NCI-H128 (cell line): ENCODE measurements at regions not wholly inside any gene's neighbourhood (a gene's known extent, or its start where the extent isn't known, plus 50 kb on each side); places are given as distances from the start of the nearest gene placed in this dataset.

Experiments
- DNase-seq: peaks from one replicate; lab custom pipeline; 2025; ENCODE audit not compliant: unreplicated experiment; lab: John Stamatoyannopoulos, UW

DNA sequence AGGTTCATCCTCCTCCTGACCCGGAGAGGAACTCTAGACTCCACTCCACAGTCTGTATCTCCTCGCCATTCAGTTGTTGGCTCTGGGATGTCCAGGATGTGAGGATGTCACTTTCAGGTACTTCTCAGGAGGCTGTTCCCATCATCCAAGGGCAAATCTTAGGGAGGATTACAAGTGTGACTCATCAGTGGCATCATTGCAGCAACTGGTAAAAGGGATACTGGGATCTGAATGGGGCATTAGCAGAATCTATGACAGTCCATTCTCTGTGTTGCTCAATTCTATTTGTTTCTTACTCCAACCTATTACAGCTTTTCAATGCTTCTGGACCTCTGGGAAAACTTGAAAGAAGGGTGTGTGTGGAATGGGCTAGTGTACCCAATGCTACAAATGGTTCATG is 81.5 kb upstream of the FN1 start:
- no peak for DNase-seq

DNA sequence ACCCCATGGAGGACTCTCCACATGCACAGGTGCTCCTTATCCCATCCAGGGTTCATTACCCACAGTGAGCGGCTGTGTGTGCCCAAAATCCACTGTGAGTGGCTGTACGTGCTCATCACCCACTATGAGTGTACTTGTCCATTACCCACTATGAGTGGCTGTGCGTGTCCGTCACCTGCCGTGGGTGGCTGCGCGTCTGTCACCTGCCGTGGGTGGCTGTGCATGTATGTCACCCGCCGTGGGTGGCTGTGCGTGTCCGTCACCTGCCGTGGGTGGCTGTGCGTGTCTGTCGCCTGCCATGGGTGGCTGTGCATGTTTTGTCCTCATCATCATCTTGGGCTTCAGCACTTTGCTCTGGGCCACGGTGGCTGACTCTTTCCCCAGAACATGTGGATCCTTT is 78.6 kb upstream of the FN1 start:
- DNase-seq, result no peak

DNA sequence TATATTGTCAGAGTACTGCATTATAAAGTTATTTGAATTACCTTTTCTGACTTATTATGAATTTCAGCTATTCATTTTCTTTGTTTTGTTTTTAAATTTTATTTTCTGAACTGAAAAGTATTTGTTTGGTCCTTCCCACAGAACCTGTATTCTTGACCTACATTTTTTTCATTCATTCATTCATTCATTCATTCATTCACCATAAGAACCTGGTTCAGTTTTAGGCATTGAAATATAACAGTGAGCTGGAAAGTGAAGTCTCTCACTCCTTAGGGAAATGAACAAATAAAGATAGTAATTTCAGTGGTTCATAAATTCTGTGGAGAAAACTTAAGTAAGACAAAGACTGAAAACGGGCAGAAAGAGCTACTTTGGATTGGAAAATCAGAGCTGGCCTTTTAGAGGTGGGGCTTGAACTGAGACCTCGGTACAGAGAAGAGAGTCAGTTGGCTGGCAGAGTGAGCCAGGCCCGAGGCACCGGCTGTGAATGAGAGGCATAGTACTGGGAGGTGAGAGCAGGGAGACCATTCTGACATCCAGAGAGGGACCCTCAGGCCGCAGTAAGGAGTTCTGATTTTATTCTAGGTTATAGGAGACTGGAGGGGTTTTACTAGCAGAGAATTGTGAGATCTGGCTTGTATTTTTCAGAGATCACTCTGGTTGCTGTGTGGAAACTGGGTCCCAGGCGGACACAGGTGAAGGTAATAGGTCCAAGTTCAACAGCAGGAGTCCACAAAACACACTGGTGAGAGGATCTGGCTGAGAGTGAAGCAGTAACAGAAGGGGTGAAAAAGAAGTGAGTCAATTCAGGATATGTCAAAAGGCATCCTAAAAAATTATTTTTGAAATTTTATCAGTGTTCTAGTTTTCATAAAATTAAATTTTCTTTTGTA is 75.8 kb upstream of the FN1 start:
- DNase-seq, result no peak

DNA sequence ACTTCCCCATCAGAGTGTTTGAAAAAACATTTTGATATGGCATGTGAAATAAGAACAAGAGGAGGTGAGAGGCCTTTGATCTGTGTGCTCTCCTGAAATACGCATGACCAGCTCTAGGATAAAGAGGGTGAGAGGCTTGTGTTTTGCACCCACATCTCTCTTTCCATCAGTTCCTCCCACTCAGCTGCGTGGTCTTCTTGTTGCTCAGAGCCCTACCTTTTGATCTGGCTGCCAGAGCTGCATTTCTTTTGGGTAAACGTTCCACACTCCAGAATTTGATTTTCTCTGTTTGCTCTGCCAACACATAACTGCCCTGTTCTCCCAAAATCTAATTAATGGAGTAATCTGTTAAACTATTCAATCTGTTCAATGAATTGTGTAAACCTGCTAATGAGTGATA is 72.0 kb upstream of the FN1 start:
- DNase-seq, result no peak

DNA sequence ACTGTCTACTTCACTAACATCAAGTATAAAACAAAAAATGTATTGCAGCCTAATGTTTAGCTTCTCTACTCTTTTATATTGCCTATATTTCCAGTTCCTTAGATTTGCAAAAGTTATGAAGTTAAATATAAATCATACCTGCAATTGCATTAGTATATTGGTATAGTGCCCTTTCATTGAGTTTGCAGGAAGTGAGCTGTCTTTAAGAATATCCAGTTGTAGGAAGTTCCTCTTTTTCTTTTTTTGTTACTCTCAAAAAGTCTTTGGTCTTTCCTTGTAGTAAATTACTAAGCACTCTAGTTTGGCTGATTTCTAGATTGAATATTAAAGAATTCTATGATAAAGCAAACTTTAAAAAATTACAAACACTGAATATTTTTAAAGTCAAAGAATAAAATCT is 71.3 kb upstream of the FN1 start:
- DNase-seq, result no peak

DNA sequence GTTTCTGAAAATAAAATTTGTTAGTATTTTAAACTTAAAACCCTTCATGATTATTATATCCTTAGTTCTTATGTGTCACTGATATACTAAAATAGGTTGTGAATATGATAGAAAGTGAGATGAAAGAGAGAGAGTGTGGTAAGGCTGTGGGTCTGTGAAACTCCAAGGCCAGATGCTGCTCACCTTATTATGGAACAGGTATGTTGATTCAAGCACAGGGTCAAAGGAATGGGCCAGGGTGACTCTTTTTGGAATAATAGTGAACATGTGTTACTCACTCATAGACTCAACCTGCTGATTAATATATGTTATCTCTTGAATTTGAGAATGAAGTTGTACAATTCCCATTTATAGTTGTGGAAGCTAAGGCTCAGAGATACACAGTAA is 70.7 kb upstream of the FN1 start:
- no peak for DNase-seq

DNA sequence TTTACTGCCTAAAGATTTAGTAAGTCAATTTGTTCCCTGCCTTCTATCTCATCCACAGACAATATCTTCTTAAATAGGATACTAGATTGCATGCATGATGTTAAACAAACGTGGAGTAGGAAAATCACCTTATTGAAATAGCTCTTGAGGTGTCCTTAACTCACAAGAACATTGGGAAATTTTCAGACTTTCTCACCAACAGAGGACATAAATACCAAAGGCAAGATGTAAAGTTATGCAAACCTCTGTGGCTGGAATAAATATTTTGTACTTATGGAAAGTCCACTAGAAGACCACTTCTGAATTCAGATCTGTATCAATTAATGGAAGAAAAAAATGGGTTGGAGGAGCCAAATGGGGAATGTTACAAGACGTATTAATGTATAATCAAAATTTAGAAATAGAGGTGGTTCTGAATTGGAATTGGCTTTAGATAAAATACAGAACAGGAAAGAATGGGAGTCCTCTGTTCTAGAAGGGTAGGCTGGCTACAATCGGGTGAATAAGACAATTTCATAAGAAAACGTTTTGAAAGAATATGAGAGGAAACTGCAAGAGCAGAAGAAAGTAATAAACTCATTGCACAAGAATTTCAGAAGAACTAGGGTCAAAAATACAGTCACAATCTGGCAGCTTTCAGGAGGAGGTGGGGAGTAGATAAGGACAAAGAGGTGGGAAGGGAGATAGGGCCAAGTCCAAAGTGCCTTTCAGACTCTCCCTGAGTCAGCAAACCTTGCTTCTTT is 69.3 kb upstream of the FN1 start:
- DNase-seq, result no peak

DNA sequence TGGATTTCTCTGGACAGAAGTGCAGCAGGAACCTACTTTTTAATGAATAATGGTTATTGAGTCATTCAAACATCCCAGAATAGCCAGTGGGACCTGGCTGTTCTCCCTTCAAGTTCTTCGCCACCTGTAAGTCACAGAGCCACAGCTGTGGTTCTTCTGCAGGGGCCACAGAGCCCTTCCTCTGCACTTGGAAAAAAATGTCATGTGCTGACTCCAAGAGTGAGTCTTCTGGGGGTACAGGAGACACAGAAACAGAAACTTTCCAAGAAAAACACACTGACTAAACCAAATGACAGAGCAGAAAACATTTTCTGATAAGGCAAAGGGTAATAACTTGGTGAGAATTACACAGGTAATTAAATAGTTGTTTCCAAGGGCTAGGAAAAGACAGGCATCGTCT is 68.7 kb upstream of the FN1 start:
- DNase-seq, result no peak

DNA sequence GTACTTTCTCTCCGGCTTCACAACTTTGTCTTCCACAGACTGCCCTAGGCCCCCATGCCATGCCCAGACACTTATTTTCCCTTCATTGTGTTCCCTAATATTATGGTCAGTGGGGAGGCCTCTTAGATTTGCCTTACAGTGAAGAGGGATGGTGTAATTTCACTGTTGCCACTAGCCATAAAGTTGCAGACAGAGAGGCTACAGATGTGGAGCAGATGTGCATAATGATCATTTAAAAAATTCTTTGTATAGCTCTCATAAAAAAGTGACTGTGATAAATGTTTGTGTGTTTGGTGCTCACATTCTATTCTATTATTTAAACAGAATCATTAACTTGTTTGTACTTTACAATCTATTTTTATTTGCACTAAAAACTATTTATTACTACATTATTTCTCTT is 67.5 kb upstream of the FN1 start:
- DNase-seq, result no peak

DNA sequence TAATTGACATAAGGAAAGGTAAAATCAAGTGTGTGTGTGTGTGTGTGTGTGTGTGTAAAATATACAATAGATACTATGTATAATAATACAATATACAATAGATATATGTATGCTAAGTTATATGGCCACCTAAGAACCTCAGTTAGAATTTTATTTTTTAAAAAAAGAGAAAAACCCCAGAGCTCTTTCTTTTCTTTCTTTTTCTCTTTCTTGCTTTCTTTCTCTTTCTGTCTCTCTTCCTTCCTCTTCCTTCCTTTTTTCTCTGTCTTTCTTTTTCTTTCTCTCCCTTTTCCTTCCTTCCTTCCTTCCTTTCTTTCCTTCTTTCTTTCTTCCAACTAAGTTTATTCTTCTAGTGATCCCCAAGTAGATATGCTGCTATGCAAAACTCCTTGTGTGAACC is 64.6 kb upstream of the FN1 start:
- no peak for DNase-seq

DNA sequence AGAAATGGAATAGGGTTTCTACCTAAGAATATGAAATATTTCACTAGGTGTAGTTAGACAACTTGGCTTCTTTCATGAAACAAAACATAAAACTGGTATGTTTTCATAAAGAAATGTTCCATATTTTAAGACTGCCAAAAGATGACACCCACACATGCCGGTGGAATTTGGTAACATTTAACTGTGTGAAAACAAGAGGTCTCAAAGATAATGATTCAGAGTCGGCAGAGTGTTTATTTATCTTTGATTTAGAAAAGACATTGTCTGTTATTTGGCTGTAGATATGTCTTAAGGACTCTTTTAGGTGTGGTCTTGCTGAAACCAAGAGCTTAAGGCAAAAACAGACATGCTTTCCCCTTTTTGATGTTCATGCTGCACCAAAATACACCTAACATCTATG is 63.5 kb upstream of the FN1 start:
- no peak for DNase-seq

DNA sequence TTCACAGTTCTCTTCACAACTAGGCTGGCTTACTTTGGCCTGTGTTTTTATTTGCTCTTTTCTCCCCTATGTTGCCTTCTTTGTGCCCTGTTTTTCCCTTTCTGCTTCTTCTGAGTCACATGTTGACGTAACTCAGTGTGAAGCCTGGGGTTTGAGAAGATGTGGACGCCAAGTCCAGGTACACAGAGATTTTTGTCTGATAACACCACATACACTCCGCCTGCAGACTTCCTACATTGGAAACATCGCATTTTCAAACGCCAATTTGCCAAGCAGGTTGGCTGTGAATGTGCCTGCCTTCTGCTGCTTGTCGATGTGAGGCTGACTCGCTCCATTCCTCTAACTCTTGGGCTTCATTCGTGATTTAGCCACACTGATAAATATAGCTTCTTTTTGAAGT is 62.6 kb upstream of the FN1 start:
- no peak for DNase-seq

DNA sequence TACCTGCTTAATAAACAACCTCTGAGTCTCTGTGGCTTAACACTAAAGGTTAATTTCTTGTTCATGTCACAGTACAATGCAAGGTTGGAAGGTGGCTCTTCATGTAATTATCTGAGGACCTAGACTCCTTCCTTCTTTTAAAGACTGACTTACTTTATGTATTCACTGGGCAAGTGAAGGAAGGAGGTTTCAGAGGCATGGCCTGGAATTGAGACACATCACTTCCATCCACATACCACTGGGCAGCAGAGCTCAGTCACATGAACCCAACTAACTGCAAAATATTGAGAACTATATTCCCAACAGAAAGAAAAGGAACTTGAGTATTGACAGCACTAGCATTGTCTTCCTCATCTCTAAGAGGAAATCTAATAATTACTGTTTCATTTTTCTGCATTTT is 57.5 kb upstream of the FN1 start:
- DNase-seq, result no peak

DNA sequence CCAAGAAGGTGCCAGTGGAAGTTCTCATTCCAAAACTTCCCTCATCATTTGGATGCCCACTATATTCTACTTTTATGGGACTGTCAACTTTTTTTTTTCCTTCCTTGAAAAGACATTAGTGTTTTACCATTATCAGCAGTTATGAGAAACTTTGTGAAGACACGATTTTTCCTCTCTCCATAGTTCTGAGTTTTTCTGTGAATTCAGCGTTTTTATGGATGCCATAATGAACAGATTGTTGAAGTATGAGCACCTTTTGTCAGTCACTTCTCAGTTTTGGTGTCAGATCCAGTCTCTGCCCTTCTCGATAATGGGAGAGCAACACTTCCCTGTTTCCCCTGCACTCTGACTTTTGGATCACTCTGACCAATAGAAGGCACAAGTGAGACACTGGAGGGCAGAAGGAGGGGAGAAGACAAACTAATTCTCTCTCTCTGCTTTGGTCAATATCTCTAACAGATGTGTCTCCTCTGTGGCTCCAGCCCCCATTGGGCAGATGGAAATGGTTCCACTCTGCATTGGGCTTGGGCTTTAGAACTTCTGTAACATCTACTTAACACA is 53.5 kb upstream of the FN1 start:
- DNase-seq, result no peak

DNA sequence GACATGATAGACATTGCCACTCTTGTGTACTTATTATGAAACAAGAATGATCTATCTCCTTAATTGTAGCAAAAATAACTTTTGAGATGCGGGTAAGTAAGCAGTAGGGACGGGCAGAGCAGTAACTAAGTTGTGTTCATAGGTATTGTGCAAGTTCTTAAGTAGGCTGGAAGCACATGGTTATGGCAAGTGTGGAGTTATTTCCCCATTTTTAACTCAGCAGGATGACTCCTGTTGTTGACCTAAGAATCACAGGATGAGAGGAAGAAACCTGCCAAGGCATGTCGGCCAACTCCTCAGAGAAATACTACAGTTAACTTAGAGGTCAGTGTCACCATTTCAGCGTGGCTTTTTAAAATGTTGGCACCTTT is 51.1 kb upstream of the FN1 start:
- no peak for DNase-seq

DNA sequence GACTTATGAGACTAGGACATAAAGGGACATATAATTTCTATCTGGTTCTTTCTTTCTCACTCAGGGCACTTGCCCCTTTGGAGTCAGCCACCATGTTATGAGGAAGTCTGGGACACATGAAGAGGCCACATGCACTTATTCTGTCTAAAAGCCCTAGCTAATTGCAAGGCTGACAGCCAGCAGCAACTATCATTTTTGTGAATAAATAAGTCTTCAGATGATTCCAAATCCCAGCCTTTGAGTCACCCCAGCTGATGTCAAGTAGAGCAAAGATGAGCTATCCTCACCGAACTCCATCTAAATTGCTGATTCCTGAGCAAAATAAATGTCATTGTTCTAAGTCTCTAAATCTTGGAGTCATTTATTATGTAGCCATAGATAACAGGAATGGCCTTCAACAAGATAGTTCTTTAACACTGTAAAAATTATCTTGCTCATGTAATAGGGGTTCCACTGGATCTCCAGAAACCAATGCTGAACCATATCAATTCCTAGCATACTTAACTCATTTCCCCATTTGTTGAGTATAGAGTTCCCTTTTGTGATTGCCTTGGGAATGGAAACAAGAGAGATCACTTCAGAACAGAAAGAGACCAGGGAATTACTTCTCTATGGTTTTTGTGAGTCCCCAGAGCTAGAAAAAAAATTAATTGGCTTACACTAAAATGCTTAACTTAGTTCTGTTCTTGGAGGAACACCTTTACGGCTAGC is 50.6 kb upstream of the FN1 start:
- no peak for DNase-seq
